GM18526 (cell line): ENCODE measurements at regions not wholly inside any gene's neighbourhood (a gene's known extent, or its start where the extent isn't known, plus 50 kb on each side); places are given as distances from the start of the nearest gene placed in this dataset.

Experiments used
- POLR2A ChIP-seq: IDR thresholded peaks from 3 replicates; pipeline ENCODE4 v1.6.1; 2011; ENCODE audit not compliant: insufficient read length; ENCODE audit errors: extremely low read depth

- TF ChIP-seq POLR2A: no peak
These were observed 709.9 kb upstream of the PKDCC start for GRCh38 chr2:41337956-41338355.

GRCh38 chr2:41344529-41344928 lies 703.3 kb upstream of the PKDCC start:
- TF ChIP-seq POLR2A: no peak

DNA sequence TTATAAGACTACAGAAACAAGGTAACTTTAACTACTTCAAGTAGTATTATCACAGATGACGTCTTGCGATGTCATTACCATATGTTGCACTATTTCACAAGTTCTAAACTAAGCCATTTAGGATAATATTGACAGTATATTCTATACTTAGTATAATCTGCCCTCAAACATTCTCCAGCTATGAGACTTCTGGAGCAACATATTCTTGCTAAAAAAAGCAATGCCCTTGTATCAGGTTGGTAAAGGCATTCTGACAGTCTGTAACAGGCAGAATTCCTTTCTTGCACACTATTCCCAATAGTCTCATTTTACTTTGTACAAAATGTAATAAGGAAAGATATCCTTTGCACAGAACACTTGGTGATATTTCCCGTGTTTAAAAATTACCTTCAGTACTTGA lies 694.8 kb upstream of the PKDCC start:
- TF ChIP-seq POLR2A: no peak

GRCh38 chr2:41355794-41356193 lies 692.0 kb upstream of the PKDCC start:
- TF ChIP-seq POLR2A: no peak

DNA sequence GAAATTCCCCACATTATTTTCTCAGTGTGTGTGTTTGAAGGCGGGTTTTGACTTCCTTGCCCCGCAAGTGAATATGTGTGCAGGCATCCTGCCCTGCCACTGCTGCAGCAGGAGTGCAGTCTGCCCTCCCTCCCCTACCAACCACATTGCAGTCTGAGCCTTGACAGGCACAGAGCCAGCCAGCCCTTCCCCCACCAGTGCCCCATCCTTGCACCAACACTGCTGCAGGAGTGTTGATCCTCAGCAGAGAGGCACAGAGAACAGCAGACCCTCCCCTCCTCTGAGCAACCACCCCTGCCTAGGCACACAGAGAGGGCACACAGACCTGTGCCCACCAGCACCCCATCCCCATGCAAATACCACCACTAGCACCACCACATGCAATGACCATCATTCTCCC lies 683.0 kb upstream of the PKDCC start:
- no peak for TF ChIP-seq POLR2A

GRCh38 chr2:41375901-41376300 lies 671.9 kb upstream of the PKDCC start:
- TF ChIP-seq POLR2A: no peak

GRCh38 chr2:41377837-41378236 lies 670.0 kb upstream of the PKDCC start:
- TF ChIP-seq POLR2A: no peak

- no peak for TF ChIP-seq POLR2A
These were observed 669.4 kb upstream of the PKDCC start for GRCh38 chr2:41378420-41378819.

DNA sequence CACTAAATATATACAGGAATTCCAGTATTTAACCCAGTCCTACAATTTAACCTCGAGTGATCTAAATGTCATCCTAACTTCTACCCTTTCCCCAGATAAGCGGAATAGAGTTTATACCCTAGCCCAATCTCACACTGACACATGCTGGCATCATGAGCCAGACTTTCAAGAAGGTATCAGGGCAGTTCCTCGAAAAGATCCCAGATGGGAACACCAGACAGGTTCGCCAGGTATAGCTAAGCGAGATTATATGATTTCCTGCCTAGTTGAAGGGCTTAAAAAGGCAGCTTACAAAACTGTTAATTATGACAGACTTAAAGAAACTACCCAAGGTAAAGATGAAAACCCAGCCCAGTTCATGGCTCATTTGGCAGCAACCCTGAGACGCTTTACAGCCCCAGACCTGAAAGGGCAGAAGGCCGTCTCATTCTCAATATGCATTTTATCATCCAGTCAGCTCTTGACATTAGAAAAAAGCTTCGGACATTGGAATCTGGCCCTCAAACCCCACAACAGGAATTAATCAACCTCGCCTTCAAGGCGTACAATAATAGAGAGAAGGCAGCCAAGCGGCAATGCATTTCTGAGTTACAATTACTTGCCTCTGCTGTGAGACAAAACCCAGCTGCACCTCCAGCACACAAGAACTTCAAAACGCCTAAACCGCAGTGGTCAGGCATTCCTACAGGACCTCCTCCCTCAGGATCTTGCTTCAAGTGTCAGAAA lies 668.2 kb upstream of the PKDCC start:
- no peak for TF ChIP-seq POLR2A

DNA sequence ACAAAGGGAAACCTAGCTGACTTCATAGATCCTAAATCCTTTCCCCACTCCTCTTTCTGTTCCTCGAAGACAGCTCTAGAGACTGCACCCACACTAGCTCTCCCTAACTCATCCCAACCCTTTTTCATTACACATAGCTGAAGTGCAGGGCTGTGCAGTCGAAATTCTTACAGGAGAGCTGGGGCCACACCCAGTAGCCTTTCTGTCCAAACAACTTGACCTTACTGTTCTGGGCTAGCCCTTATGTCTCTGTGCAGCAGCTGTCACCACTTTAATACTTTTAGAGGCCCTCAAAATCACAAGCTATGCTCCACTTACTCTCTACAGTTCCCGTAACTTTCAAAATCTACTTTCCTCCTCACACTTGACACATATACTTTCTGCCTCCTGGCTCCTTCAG lies 666.1 kb upstream of the PKDCC start:
- TF ChIP-seq POLR2A: no peak

DNA sequence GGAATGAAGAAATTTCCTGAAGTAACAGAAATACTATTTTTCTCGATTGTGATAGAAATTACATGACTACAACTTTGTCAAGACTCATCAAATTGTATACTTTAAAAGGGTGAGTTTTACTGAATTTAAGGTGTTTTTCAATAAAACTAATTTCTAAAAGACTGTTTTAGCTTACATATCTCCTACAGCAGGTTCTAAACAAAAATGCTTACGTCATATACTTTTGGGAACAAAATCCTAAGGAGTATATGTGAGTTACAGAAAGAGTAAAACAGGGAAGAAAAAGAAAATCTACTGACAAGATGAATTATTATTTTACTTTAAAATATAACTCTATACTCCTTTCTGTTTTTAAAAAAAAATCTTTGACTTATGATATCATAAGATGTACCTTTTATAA lies 660.3 kb upstream of the PKDCC start:
- TF ChIP-seq POLR2A: no peak

- TF ChIP-seq POLR2A: no peak
These were observed 654.2 kb upstream of the PKDCC start for GRCh38 chr2:41393621-41394020.

GRCh38 chr2:41394541-41394940 lies 653.3 kb upstream of the PKDCC start:
- no peak for TF ChIP-seq POLR2A

- no peak for TF ChIP-seq POLR2A
These were observed 652.1 kb upstream of the PKDCC start for GRCh38 chr2:41395692-41396091.

- no peak for TF ChIP-seq POLR2A
These were observed 648.3 kb upstream of the PKDCC start for GRCh38 chr2:41399437-41400087.

DNA sequence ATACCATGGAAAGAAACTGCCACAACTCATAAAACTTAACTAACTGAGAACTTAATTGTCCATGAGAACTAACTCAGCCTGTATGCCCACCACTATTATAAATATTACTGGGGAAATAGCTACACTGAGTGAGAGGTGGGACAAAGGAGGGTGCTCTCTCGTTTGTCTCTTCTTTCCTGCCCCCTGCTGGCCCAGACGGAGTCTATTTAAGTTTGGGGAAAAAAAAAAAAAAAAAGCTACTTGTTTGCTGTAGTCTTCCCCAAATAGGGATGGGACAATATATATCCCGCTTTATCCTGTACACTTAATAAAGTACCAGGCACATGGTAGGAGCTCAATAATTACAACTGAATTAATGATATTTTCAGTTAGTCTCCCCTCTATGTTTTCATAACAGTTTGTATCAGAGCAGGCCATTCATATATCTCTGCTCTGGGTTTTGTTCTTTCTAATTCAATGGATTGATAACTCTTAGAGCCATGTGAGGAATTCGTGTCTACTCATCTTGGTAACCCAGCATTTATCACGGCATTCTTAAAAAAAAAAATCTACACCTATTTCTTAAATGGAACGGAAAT lies 647.6 kb upstream of the PKDCC start:
- TF ChIP-seq POLR2A: no peak
